AG04450 (cell line): ENCODE measurements at regions not wholly inside any gene's neighbourhood (a gene's known extent, or its start where the extent isn't known, plus 50 kb on each side); places are given as distances from the start of the nearest gene placed in this dataset.

Experiments used
- CTCF ChIA-PET: fragments of 300-600, 350-600 bp; formaldehyde crosslinking; extraction: SDS; loops from one replicate; lab custom pipeline; 2022; ENCODE audit warnings: antibody characterized with exemption, inconsistent platforms; lab: Charles Lee
- POLR2A ChIA-PET: fragments of 350-600 bp; formaldehyde crosslinking; extraction: SDS; loops from one replicate; lab custom pipeline; 2021; ENCODE audit warnings: antibody characterized with exemption, inconsistent platforms; lab: Yijun Ruan, JAX
- DNase-seq: peaks from one replicate; pipeline ENCODE4 v3.0.0-alpha.2; 2011; ENCODE audit warnings: low read depth, low spot score
- H3K27ac ChIP-seq: one replicate; pipeline ENCODE4 v1.5.1; 2012; ENCODE audit warnings: low read depth, low read length, control low read depth
- H3K27me3 ChIP-seq: one replicate; pipeline ENCODE4 v1.6.0; 2012; ENCODE audit warnings: low read length; ENCODE audit not compliant: control insufficient read depth, insufficient read depth
- H3K4me3 ChIP-seq: 2 replicates; pipeline ENCODE4 v1.5.1; 2011; ENCODE audit warnings: mild to moderate bottlenecking, low read depth, low read length, control low read depth
- H3K9me3 ChIP-seq: 2 replicates; pipeline ENCODE4 v1.5.1; 2012; ENCODE audit warnings: low read length; ENCODE audit not compliant: control insufficient read depth, insufficient read depth
- CTCF ChIP-seq: IDR thresholded peaks from 2 replicates; pipeline ENCODE4 v1.5.1; 2011; ENCODE audit warnings: low read depth, low read length, control low read depth, inconsistent platforms

GRCh38 chr12:66733321-66733720 lies 54.4 kb upstream of the GRIP1 start:
- POLR2A ChIA-PET = no interaction called here

GRCh38 chr12:66733839-66734238 lies 55.0 kb upstream of the GRIP1 start:
- Histone ChIP-seq H3K27me3 (no peaks in the 10 kb centered on the region), H3K27ac (no peak overlapping the region), H3K9me3 (no peaks in the 10 kb centered on the region), H3K4me3 (no peak overlapping the region)
- CTCF ChIA-PET = no interaction called here
- DNase-seq = no peak
- POLR2A ChIA-PET = no interaction called here
- TF ChIP-seq CTCF = no peak

More at GRCh38 chr12:66733321-66733720, 54.4 kb upstream of the GRIP1 start:
- Histone ChIP-seq H3K9me3 (no peaks in the 10 kb centered on the region), H3K4me3 (no peak overlapping the region), H3K27ac (no peak overlapping the region), H3K27me3 (no peaks in the 10 kb centered on the region)
- DNase-seq = no peak
- CTCF ChIA-PET = no interaction called here
- TF ChIP-seq CTCF = no peak

GRCh38 chr12:66735275-66735674 lies 56.4 kb upstream of the GRIP1 start:
- no peaks in the 10 kb centered on the region for H3K9me3 ChIP-seq
- no peak for TF ChIP-seq CTCF
- DNase-seq = no peak
- ChIA-PET POLR2A (no interaction called here), CTCF (no interaction called here)
- H3K27me3 ChIP-seq = no peaks in the 10 kb centered on the region
- no peak overlapping the region for H3K27ac ChIP-seq
- no peak overlapping the region for H3K4me3 ChIP-seq

GRCh38 chr12:66736931-66737330 lies 58.1 kb upstream of the GRIP1 start:
- CTCF ChIA-PET = no interaction called here
- no peaks in the 10 kb centered on the region for H3K9me3 ChIP-seq
- POLR2A ChIA-PET = no interaction called here
- H3K4me3 ChIP-seq = no peak overlapping the region
- TF ChIP-seq CTCF = no peak
- no peaks in the 10 kb centered on the region for H3K27me3 ChIP-seq
- H3K27ac ChIP-seq = no peak overlapping the region
- DNase-seq = no peak

- Histone ChIP-seq H3K4me3 (no peak overlapping the region), H3K27me3 (no peaks in the 10 kb centered on the region), H3K27ac (no peak overlapping the region), H3K9me3 (no peaks in the 10 kb centered on the region)
- TF ChIP-seq CTCF = no peak
- ChIA-PET CTCF (no interaction called here), POLR2A (no interaction called here)
- DNase-seq = no peak
Measured at GRCh38 chr12:66739266-66739665, 60.4 kb upstream of the GRIP1 start.
